CD4-positive, alpha-beta T cell treated with Interleukin-4 for 4 hours (primary cell): ENCODE measurements at regions not wholly inside any gene's neighbourhood (a gene's known extent, or its start where the extent isn't known, plus 50 kb on each side); places are given as distances from the start of the nearest gene placed in this dataset.
"Not testable (repeated sequence)": the region's sequence is repeated elsewhere in the genome, so short reads cannot be mapped to it uniquely, and the experiment has no call there.

Experiments used
- DNase-seq: peaks from one replicate; pipeline ENCODE4 v3.0.0-alpha.2; 2020

DNA sequence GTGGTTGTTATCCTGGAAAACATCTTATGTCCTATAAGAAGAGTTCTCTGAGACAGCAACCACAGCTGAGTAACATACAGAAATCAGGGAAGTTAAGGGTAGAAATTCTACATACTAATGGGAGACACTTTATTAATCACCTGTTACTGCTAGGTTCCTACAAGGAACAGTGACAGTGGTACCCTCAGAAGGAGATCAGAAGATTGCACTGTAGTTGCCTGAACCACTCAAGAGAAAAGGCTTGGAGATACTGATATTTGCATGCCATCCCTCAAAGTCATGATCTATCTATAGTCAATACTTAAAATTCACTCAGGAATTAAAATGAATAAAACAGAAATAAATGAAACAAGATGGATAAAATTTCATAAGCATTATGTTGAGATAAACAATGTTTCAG lies 136.0 kb downstream of the LMLN start:
- DNase-seq, result no peak

GRCh38 chr3:198097048-198097447 lies 137.0 kb downstream of the LMLN start:
- no peak for DNase-seq

GRCh38 chr3:198098661-198099081 lies 138.7 kb downstream of the LMLN start:
- not testable (repeated sequence) for DNase-seq

GRCh38 chr3:198103070-198103469 lies 143.1 kb downstream of the LMLN start:
- not testable (repeated sequence) for DNase-seq

- DNase-seq, result no peak
Observed at GRCh38 chr3:198106265-198106664, 146.2 kb downstream of the LMLN start.

GRCh38 chr3:198107840-198108734 lies 148.1 kb downstream of the LMLN start:
- DNase-seq, result no peak

- no peak for DNase-seq
Observed at GRCh38 chr3:198109883-198110282, 149.9 kb downstream of the LMLN start.

DNA sequence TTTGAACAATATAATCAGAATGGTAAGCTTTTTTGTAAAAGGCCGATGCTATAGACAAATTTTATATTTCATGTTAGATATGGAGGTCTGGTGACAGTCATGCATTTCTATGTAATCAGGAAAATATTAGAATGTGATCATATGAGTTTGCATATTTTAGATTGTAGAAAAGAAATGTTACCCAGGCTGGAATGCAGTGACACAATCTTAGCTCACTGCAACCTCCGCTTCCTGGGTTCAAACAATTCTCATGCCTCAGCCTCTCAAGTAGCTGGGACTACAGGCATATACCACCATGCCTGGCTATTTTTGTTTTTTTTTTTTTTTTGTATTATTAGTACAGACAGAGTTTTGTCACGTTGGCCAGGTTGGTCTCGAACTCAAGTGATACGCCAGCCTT lies 152.0 kb downstream of the LMLN start:
- no peak for DNase-seq

DNA sequence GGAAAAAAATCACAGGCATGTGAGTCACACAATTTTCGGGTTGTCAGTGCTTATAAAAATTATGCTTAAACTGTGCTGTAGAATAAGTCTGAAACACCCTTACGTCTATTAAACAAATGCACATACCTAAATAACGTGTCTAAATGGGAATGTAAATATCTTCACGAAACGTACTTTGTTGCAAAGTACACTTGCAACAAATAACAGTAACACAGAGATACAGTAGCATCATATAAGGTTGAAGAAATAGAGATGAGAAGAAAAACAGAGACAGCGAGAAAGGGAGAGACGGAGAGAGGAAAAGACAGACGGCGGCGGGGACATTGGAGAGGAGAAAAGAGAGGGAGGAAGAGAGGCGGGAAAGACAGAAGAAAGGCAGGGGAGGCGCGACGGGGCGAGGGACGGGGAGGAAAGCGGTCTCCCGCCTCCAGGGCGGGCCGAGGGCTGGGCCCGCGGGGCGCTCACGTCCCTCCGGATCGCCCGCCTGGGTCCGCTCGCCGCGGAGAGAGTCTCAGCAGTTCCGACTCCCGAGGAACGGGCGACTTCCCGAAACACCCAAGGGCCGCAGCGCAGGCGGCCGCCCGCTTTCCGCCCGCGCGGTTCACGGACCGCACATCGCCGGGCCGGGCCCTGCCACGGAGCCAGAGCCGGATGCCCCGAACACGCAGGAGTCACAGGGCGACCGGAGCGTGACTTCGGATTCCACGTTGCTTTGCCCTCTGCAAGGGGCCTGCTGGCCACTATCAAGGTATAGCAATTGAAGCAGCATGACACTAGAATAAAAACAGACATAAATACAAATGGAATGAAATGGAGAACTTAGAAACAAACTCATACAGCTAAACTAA lies 153.4 kb downstream of the LMLN start:
- DNase-seq, result no peak

DNA sequence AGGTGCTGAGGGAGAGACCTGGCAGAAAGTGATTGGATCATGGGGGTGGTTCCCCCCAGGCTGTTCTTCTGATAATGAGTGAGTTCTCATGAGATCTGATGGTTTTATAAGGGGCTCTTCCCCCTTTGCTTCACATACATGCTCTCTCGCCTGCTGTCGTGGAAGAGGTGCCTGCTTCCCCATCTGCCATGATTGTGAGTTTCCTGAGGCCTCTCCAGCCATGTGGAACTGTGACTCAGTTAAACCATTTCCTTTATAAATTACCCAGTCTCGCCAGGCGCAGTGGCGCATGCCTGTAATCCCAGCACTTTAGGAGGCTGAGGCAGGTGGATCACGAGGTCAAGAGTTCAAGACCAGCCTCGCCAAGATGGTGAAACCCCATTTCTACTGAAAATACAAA lies 154.5 kb downstream of the LMLN start:
- not testable (repeated sequence) for DNase-seq

GRCh38 chr3:198122184-198122583 lies 162.2 kb downstream of the LMLN start:
- not testable (repeated sequence) for DNase-seq

DNA sequence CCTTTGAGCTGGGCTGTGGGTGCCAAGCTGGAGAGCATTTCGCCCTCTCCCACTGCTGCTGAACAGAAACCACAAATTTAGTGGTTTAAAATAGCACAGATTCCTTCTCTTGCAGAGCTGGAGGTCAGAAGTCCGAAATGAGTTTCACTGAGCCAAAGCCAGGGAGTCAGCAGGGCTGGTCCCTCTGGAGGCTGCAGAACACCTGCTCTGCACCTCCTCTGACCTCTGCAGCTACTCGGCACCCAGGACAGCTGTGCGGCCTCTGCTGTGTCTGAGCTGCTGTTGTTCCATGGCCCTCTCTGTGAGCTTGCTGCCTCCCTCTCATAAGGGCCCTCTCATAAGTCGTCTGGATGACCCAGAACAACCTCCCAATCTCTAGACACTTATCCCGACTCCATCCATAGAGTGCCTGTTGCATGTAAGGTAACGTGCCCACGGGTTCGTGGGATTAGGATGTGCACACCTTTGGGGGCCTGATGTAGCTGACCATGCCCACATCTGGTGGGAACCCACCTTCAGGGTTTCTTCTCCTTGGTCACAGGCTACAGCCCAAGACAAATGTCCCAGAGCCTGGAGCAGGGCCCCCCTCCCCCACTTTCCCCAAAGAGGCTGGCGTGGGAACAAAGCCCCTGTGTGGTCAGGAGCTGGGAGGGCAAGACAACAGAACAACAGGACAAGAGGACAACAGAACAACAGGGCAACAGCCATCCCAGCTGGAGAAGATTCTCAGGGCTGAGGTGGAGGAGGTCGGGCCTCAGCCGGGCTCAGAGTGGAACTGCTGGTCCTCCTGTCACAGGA lies 177.2 kb downstream of the LMLN start:
- DNase-seq, result not testable (repeated sequence)

- DNase-seq, result not testable (repeated sequence)
Observed at GRCh38 chr3:198138205-198138604, 178.2 kb downstream of the LMLN start.

DNA sequence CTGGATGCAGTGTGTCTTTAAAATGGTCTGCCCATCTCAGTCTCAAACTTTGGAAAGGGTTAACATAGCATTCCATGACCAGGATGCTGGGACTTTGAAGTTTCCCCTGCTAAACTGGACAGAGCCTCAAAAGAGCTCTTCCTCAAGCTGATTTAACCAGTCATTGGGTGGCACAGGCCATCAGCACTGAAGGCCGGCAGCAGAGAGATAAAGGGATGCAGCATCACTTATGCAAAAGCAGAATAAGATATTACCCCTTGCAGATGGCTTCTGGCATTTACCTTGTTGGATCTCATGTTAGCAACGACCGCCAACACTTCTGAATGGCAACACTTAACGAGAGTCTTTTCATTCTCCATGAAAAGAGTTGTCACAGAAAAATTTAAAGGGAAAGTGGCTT lies 179.0 kb downstream of the LMLN start:
- DNase-seq, result not testable (repeated sequence)

GRCh38 chr3:198139513-198140167 lies 179.6 kb downstream of the LMLN start:
- not testable (repeated sequence) for DNase-seq

DNA sequence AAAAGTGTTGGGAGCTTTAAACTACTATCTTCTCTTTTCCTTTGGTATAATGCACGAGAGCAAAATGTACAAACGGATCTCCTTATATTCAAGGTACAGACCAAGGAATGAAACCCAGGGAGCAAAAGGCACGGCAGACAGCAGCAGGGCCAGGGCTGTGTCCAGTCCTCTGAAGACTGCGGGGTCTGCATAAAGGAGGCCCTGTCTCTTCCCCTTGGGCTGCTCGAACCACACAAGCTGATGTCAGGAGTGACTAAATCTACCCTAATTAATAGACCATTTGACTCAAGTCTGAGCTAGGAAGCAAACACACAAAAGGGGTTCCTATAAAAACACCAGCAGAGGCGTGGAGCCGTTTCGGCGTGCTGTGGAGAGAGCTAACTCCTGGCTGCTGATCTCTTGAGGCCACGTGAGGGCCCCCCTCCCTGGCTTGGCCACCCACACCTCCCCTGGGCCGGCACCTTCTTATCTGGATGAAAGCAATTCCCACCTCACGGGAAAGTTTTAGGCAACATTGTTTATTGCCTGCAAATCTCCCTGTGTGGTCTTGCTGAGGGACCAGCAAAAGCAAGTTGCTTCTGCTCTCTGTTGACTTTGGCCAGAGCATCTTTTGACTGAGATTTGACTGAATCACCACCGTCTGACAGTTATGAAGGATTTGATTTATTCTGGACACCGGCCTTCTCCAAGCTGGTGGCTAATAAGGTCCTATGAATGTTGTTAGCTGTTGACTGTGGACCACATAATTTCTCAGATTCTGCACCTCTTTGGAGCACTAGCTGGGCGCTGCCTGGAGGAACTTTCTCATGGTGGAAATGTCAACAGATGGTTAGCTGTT lies 183.5 kb downstream of the LMLN start:
- DNase-seq, result not testable (repeated sequence)

DNA sequence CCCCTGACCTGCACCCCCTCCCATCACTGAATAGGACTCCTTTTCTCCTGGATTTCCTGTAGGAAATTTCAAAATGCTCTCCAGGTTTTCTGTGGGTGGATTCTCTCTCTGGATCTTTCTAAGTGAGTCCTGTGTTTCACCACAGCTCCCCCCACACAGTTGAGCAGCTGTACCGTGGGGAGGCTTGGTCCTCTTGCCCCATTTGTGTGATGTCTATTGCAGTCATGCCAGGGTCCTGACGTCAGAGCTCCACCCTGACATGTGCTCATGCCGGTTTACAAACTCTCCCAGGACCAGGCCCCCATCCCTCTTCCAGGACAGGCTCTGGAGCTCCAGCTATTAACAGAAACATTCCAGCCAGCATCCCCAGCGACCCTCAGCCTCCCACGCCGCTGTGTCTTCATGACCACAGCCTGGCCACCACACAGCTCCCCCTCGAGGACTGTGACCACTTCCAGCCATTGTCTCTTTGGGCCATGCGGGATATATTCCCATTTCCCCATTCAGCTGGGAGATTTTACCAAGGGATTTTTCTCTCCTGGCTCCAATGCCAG lies 185.3 kb downstream of the LMLN start:
- DNase-seq, result not testable (repeated sequence)

DNA sequence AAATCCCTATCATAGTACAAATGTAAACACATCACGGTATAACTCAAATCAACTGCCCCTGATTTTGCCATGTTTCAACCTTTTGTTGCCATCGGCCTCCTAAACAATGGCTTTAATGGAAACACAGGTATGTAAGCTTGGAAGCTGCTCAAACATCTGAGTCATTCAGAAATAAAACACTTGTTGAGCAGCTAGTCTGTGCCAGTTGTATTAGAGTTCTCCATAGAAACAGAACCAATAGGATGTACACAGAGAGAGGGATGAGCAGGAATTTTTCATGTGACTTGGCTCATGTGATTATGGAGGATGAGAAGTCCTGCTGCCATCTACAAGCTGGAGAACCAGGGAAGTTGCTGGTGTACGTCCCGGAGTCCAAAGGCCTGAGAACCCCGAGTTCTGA lies 186.1 kb downstream of the LMLN start:
- DNase-seq, result not testable (repeated sequence)

GRCh38 chr3:198146559-198147164 lies 186.6 kb downstream of the LMLN start:
- DNase-seq, result not testable (repeated sequence)

DNA sequence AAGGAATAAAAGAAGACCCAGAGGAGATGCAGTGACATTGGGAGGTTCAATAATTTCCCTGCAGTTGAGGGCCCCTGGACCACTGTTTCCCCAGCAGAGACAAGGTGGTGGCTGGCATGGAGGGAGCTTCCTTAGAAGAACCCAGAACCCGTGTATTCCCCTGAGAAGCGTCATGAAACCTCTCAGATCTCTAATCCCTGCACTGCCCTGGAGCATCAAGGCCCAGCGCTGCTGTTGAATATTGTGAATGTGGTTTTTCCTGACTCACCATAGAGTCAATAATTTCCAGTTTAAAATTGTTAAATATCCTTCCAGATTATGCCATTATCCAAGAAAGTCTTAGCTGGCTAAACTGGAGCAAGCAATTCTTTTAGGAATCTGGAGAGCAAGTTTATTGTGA lies 187.2 kb downstream of the LMLN start:
- not testable (repeated sequence) for DNase-seq

DNA sequence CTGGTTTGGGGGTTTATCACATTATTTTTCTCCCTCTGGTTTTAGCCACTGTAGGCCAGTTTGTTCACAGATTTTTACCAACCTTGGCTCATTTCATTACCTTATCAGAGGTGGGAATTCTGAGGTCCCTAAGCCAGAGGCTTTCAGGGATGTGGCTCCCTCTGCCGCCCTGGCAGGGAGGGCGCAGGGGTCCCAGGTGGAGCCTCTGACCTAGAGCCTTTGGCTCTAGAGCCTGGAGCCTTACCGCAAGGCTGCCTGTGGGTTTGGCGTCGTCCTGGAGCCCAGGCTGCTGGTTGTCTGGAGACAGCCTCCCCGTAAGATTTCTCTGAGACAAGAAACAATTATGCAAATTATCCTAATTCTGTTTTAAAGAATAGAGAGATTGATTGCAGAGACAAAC lies 188.0 kb downstream of the LMLN start:
- DNase-seq, result not testable (repeated sequence)
